LNCaP clone FGC (cell line): ENCODE measurements at regions not wholly inside any gene's neighbourhood (a gene's known extent, or its start where the extent isn't known, plus 50 kb on each side); places are given as distances from the start of the nearest gene placed in this dataset.

ENCODE experiments used
- DNase-seq: peaks from one replicate; pipeline ENCODE4 v3.0.0-alpha.2; 2011; ENCODE audit warnings: low read depth
- H3K4me3 ChIP-seq: 2 replicates; pipeline ENCODE4 v1.5.1; 2011; ENCODE audit warnings: mild to moderate bottlenecking, low read depth, low read length, control low read depth
- CTCF ChIP-seq: IDR thresholded peaks from 2 replicates; pipeline ENCODE4 v1.5.1; 2012; ENCODE audit warnings: mild to moderate bottlenecking; ENCODE audit not compliant: control insufficient read depth, insufficient read depth; ENCODE audit errors: extremely low read depth

GRCh38 chr13:81293594-81294164 lies 952.8 kb upstream of the SPRY2 start:
- no peak for DNase-seq
- TF ChIP-seq CTCF: no peak
- no peak overlapping the region for H3K4me3 ChIP-seq

GRCh38 chr13:81283561-81283960 lies 942.6 kb upstream of the SPRY2 start:
- no peak for DNase-seq
- TF ChIP-seq CTCF: no peak
- H3K4me3 ChIP-seq: no peak overlapping the region

- no peak for DNase-seq
- no peak overlapping the region for H3K4me3 ChIP-seq
- no peak for TF ChIP-seq CTCF
These were observed 942.1 kb upstream of the SPRY2 start for GRCh38 chr13:81283062-81283461.

DNA sequence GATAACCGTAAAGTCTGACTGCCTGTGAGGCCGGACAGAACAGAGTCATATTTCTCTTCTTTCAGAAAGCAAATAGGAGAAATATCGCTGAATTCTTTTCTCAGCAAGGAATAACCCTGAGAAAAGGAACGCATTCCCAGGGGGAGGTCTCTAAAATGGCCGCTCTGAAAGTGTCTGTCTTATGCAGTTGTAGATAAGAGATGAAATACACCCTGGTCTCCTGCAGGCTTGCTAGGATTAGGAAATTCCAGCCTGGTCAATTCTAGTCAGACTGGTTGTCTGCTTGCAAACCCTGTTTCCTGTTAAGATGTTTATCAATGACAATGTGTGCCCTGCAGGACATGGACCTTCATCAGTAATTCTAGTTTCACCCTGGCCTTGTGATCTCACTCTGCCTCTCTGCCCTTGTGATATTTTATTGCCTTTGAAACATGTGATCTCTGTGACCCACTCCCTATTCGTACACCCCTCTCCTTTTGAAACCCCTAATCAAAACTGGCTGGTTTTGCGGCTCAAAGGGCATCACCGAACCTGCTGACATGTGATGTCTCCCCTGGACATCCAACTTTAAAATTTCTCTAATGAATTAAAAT lies 934.8 kb upstream of the SPRY2 start:
- peak; percentile 14 for DNase-seq
- no peak for TF ChIP-seq CTCF
- H3K4me3 ChIP-seq: no peak overlapping the region

GRCh38 chr13:81247711-81248110 lies 906.8 kb upstream of the SPRY2 start:
- no peak for DNase-seq
- H3K4me3 ChIP-seq: no peak overlapping the region
- TF ChIP-seq CTCF: no peak

- no peak for TF ChIP-seq CTCF
- DNase-seq: no peak
These were observed 905.6 kb upstream of the SPRY2 start for GRCh38 chr13:81246556-81246955.

DNA sequence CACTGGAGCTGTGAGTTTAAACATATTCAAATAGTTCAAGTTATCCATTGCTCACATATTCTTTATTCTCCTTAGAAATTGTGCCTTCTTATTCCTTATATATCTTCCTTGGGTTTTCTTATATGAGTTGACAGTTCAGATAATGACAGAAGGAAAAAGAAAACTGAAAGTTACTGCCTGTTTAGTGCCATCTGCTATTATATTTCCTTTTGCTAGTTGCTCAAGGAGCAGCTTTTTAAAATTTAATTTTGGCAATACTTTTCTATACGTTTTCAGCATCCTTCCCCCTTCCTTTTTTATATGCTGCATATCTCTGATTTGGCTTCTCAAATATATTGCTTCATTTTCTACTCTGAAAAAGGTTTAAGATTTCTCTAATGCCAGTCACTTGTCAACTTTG lies 903.1 kb upstream of the SPRY2 start:
- DNase-seq: no peak
- H3K4me3 ChIP-seq: no peak overlapping the region
- no peak for TF ChIP-seq CTCF

More at GRCh38 chr13:81246556-81246955, 905.6 kb upstream of the SPRY2 start:
- no peak overlapping the region for H3K4me3 ChIP-seq
